Astrocyte of the spinal cord (primary cell): ENCODE measurements at regions not wholly inside any gene's neighbourhood (a gene's known extent, or its start where the extent isn't known, plus 50 kb on each side); places are given as distances from the start of the nearest gene placed in this dataset.

Experiments
- DNase-seq: peaks from one replicate; pipeline ENCODE4 v3.0.0; 2011; ENCODE audit warnings: low read depth, low spot score
- H3K4me3 ChIP-seq: 2 replicates; pipeline ENCODE4 v1.5.1; 2011; ENCODE audit warnings: low read depth, mild to moderate bottlenecking, low read length, moderate library complexity
- CTCF ChIP-seq: IDR thresholded peaks from 2 replicates; pipeline ENCODE4 v1.5.1; 2012; ENCODE audit warnings: low read depth, mild to moderate bottlenecking, low read length, inconsistent platforms
- in situ Hi-C: cut with HindIII; loops from 2 replicates; pipeline ENCODE4 v1.10.0; 2017; ENCODE audit warnings: low sequenced_read_pairs

- H3K4me3 ChIP-seq: no peak overlapping the region
- DNase-seq: no peak
- no peak for TF ChIP-seq CTCF
- in situ Hi-C loops: no loop called here
Observed at GRCh38 chr11:129595038-129595962, 219.7 kb downstream of the BARX2 start.

- in situ Hi-C loops: no loop called here
- no peak for DNase-seq
Observed at GRCh38 chr11:129596351-129596750, 219.3 kb upstream of the TMEM45B start.

GRCh38 chr11:129598378-129598777 is 217.3 kb upstream of the TMEM45B start:
- TF ChIP-seq CTCF: no peak
- in situ Hi-C loops: no loop called here
- no peak for DNase-seq
- no peak overlapping the region for H3K4me3 ChIP-seq

More at GRCh38 chr11:129596351-129596750, 219.3 kb upstream of the TMEM45B start:
- TF ChIP-seq CTCF: no peak
- H3K4me3 ChIP-seq: no peak overlapping the region

GRCh38 chr11:129605815-129606214 is 209.8 kb upstream of the TMEM45B start:
- no peak for TF ChIP-seq CTCF
- DNase-seq: no peak
- in situ Hi-C loops: no loop called here
- no peak overlapping the region for H3K4me3 ChIP-seq

GRCh38 chr11:129608711-129609110 is 206.9 kb upstream of the TMEM45B start:
- H3K4me3 ChIP-seq: no peak overlapping the region
- DNase-seq: no peak
- in situ Hi-C loops: no loop called here
- no peak for TF ChIP-seq CTCF

GRCh38 chr11:129610125-129610524 is 205.5 kb upstream of the TMEM45B start:
- in situ Hi-C loops: no loop called here
- TF ChIP-seq CTCF: no peak
- no peak for DNase-seq
- H3K4me3 ChIP-seq: no peak overlapping the region
